ENCODE measurements at regions not wholly inside any gene's neighbourhood (a gene's known extent, or its start where the extent isn't known, plus 50 kb on each side); places are given as distances from the start of the nearest gene placed in this dataset.

DNA sequence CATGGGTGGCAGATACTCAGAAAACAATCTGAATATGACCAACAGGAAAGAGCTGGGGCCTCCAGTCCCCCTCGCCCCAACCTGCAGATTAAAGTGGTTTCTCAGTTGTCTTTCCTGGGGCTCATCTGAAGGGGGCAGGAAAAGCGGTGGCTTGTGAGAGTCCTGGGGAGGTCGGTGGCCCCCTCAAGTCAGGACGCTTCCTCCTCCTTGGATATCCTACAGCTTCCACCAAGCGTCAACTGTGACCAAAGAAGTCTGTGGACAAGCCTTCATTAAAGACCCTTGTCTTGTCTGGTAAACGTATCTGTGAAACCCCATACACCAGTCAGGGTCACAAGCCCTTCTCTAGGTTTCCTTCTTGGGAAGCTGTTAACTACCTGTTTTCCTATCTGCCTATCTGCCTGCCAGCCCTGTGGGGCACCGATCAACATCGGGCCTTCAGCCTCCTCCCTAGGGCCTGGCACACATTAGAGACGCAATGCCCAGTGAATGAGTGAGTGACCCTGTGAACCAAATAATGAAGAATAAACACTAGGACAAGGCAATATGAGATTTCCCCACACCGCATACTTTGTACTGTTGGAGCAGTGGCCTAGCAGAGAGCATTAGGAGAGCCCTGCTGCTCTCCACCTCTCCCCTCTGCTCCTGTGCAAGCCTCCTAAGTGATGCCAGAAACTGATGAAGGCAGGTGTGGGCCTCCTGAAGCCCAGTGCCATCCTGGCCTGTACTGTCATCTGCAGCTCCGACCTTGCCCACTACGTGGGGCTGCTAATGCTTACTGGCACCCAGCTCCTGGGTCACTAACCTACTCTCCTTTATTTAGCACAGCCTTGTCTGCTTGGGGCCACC lies 1317.8 kb downstream of the UQCRFS1 start:
- in situ Hi-C loops (cut with MboI; ENCODE audit: low sequenced_read_pairs in 4 of 4) (no loop called here), intact Hi-C loops (cut with DNase I; ENCODE audit: low total_unique reads) (no loop called here)
- DNase-seq, result no peak
- ATAC-seq, result no peak
- H3K4me3 ChIP-seq, result no peak overlapping the region
- H3K27me3 ChIP-seq, result no peaks in the 10 kb centered on the region
- no peaks in the 10 kb centered on the region for H3K36me3 ChIP-seq
- H3K9me3 ChIP-seq, result no peaks in the 10 kb centered on the region
- H3K27ac ChIP-seq, result no peak overlapping the region
- H3K4me1 ChIP-seq, result no peaks in the 10 kb centered on the region
- TF ChIP-seq CTCF (IDR thresholded peaks at IDR 0.05 in 4 of 5, conservative IDR thresholded peaks at IDR 0.05 in 1 of 5) (no peak), POLR2A (IDR thresholded peaks at IDR 0.05) (no peak)

- no peak for TF ChIP-seq CTCF (IDR thresholded peaks at IDR 0.05 in 4 of 5, conservative IDR thresholded peaks at IDR 0.05 in 1 of 5)
- ATAC-seq (no peak), DNase-seq (no peak)
- Histone ChIP-seq H3K4me1 (no peaks in the 10 kb centered on the region), H3K36me3 (no peaks in the 10 kb centered on the region), H3K9me3 (no peaks in the 10 kb centered on the region), H3K27ac (no peak overlapping the region), H3K4me3 (no peak overlapping the region), H3K27me3 (no peaks in the 10 kb centered on the region)
- intact Hi-C loops (cut with DNase I; ENCODE audit: low total_unique reads) (no loop called here), in situ Hi-C loops (cut with MboI; ENCODE audit: low sequenced_read_pairs in 4 of 4) (no loop called here)
Measured at GRCh38 chr19:27892500-27892899, 1320.5 kb downstream of the UQCRFS1 start.

DNA sequence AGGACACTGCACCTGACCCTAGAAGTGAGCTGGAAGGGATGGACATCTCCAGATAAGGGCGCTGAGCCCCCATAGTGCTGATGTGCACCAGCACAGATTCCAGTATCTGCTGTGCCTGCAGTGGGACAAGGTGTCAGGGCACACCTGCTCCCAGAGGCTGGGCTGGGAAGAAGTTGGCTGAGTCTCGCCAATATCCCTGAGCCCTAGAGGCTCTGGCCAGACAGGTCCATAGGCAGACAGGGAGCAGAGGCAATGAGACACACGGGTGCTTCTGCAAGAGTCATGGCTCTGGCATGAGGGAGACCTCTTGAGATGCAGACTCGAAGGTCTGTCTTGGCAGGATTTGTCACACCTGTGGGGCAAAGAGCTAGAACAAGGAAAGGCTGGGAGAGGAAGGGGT lies 1321.5 kb downstream of the UQCRFS1 start:
- no peak for DNase-seq
- no peak overlapping the region for H3K4me3 ChIP-seq
- intact Hi-C loops (cut with DNase I; ENCODE audit: low total_unique reads) (no loop called here), in situ Hi-C loops (cut with MboI; ENCODE audit: low sequenced_read_pairs in 4 of 4) (no loop called here)
- H3K27me3 ChIP-seq, result no peaks in the 10 kb centered on the region
- no peaks in the 10 kb centered on the region for H3K9me3 ChIP-seq
- TF ChIP-seq CTCF (IDR thresholded peaks at IDR 0.05 in 4 of 5, conservative IDR thresholded peaks at IDR 0.05 in 1 of 5) (no peak), POLR2A (IDR thresholded peaks at IDR 0.05) (no peak)
- no peak overlapping the region for H3K27ac ChIP-seq
- no peaks in the 10 kb centered on the region for H3K36me3 ChIP-seq
- no peaks in the 10 kb centered on the region for H3K4me1 ChIP-seq
- no peak for ATAC-seq

- intact Hi-C loops (cut with DNase I; ENCODE audit: low total_unique reads), result no loop called here
- Histone ChIP-seq H3K4me1 (no peaks in the 10 kb centered on the region), H3K4me3 (no peak overlapping the region), H3K27me3 (no peaks in the 10 kb centered on the region), H3K36me3 (no peaks in the 10 kb centered on the region), H3K27ac (no peak overlapping the region), H3K9me3 (no peaks in the 10 kb centered on the region)
- no peak for ATAC-seq
- no peak for DNase-seq
- in situ Hi-C loops (cut with MboI; ENCODE audit: low sequenced_read_pairs in 4 of 4), result no loop called here
- TF ChIP-seq CTCF (IDR thresholded peaks at IDR 0.05 in 4 of 5, conservative IDR thresholded peaks at IDR 0.05 in 1 of 5) (no peak), POLR2A (IDR thresholded peaks at IDR 0.05) (no peak)
Measured at GRCh38 chr19:27890696-27891095, 1322.3 kb downstream of the UQCRFS1 start.

DNA sequence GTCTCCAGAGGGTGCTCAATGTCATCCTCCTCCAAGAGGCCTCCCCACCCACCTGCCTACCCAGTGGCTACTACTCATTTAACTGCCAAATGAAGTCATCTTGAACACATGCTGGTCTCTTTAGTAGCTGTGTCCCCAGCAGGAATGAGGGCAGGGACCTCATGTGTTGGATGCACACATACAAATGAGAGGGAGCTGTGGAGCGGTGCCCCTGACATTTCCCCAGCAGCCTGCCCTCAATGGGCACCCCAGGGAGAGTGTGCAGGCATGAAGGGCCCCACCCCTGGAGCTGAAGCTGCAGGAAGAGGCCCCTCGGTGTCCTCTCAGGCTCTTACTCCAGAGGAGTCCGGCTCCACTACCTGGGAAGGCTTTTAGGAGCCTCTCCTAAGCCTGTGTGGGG lies 1322.7 kb downstream of the UQCRFS1 start:
- no peak for DNase-seq
- no peaks in the 10 kb centered on the region for H3K27me3 ChIP-seq

More for the DNA sequence above, 1322.7 kb downstream of the UQCRFS1 start:
- intact Hi-C loops (cut with DNase I; ENCODE audit: low total_unique reads) (no loop called here), in situ Hi-C loops (cut with MboI; ENCODE audit: low sequenced_read_pairs in 4 of 4) (no loop called here)
- Histone ChIP-seq H3K27ac (no peak overlapping the region), H3K36me3 (no peaks in the 10 kb centered on the region), H3K4me3 (no peak overlapping the region), H3K9me3 (no peaks in the 10 kb centered on the region), H3K4me1 (no peaks in the 10 kb centered on the region)
- no peak for TF ChIP-seq CTCF (IDR thresholded peaks at IDR 0.05 in 4 of 5, conservative IDR thresholded peaks at IDR 0.05 in 1 of 5)
- TF ChIP-seq POLR2A (IDR thresholded peaks at IDR 0.05), result no peak
- no peak for ATAC-seq

All from gastrocnemius medialis (tissue), 4 donors.